OCI-LY7 (cell line): ENCODE measurements at regions not wholly inside any gene's neighbourhood (a gene's known extent, or its start where the extent isn't known, plus 50 kb on each side); places are given as distances from the start of the nearest gene placed in this dataset.

ENCODE experiments used
- BruUV-seq: library from RNA; stranded (reverse); fragments of 400-500 nt; replicated peaks from 2 replicates; lab custom pipeline; 2021; lab: Mats Ljungman, UMichigan
- CTCF ChIA-PET: fragments of 300-600 bp; sonication (Branson Sonifier 250); formaldehyde crosslinking; loops from one replicate; lab custom pipeline; 2022; ENCODE audit warnings: antibody characterized with exemption; ENCODE audit not compliant: unreplicated experiment; lab: Charles Lee
- POLR2A ChIA-PET: fragments of 300-600 bp; sonication (Branson Sonifier 250); formaldehyde crosslinking; loops from one replicate; lab custom pipeline; 2022; ENCODE audit warnings: antibody characterized with exemption; lab: Charles Lee
- DNase-seq: peaks from one replicate; pipeline ENCODE4 v3.0.0-alpha.2; 2015; ENCODE audit warnings: low spot score
- H2AFZ ChIP-seq: fragments of 200-600 bp; sonication (generic), shearing (Covaris generic); 2 replicates; pipeline ENCODE4 v1.6.1; 2014; ENCODE audit warnings: mild to moderate bottlenecking, antibody characterized with exemption, low read length, moderate library complexity
- H3K27ac ChIP-seq: fragments of 200-600 bp; sonication (generic); 2 replicates; pipeline ENCODE4 v1.5.1; 2014; ENCODE audit warnings: mixed run types, low read depth, mild to moderate bottlenecking, moderate library complexity, low read length, inconsistent platforms; ENCODE audit not compliant: poor library complexity, severe bottlenecking
- H3K36me3 ChIP-seq: fragments of 200-600 bp; sonication (generic); 2 replicates; pipeline ENCODE4 v1.6.1; 2014; ENCODE audit warnings: mild to moderate bottlenecking, antibody characterized with exemption, low read length, moderate library complexity, mixed read lengths; ENCODE audit not compliant: insufficient read depth
- H3K4me1 ChIP-seq: fragments of 200-600 bp; sonication (generic); 2 replicates; pipeline ENCODE4 v1.5.1; 2014; ENCODE audit warnings: mild to moderate bottlenecking, low read length; ENCODE audit not compliant: insufficient read depth, poor library complexity, severe bottlenecking
- H3K4me2 ChIP-seq: fragments of 200-600 bp; sonication (generic); 2 replicates; pipeline ENCODE4 v1.6.1; 2014; ENCODE audit warnings: mild to moderate bottlenecking, low read length
- H3K4me3 ChIP-seq: fragments of 200-600 bp; sonication (generic); 2 replicates; pipeline ENCODE4 v1.5.1; 2014; ENCODE audit warnings: mild to moderate bottlenecking, low read depth, low read length; ENCODE audit not compliant: poor library complexity, severe bottlenecking
- H3K79me2 ChIP-seq: fragments of 200-600 bp; sonication (generic); 2 replicates; pipeline ENCODE4 v1.6.1; 2016; ENCODE audit warnings: low read depth, mild to moderate bottlenecking, low read length, moderate library complexity, mixed read lengths; ENCODE audit not compliant: insufficient read depth
- H3K9me2 ChIP-seq: fragments of 200-600 bp; sonication (generic); 2 replicates; pipeline ENCODE4 v1.6.1; 2016; ENCODE audit warnings: mild to moderate bottlenecking, low read length, mixed read lengths; ENCODE audit not compliant: insufficient read depth
- H3K9me3 ChIP-seq: fragments of 200-600 bp; sonication (generic); 2 replicates; pipeline ENCODE4 v1.6.1; 2014; ENCODE audit warnings: mild to moderate bottlenecking, mixed run types, low read length, mixed read lengths
- H4K20me1 ChIP-seq: fragments of 200-600 bp; sonication (generic); 2 replicates; pipeline ENCODE4 v1.6.1; 2014; ENCODE audit warnings: mild to moderate bottlenecking, antibody characterized with exemption, low read length, moderate library complexity, mixed read lengths; ENCODE audit not compliant: insufficient read depth
- CTCF ChIP-seq: fragments of 200-600 bp; sonication (generic); conservative IDR thresholded peaks from 2 replicates; pipeline ENCODE4 v1.5.1; 2014; ENCODE audit warnings: mild to moderate bottlenecking, antibody characterized with exemption, low read length, moderate library complexity, mixed read lengths
- EZH2phosphoT487 ChIP-seq: fragments of 200-600 bp; sonication (generic); IDR thresholded peaks from 2 replicates; pipeline ENCODE4 v1.6.1; 2018; ENCODE audit warnings: low read depth, borderline replicate concordance, mild to moderate bottlenecking, mixed run types, antibody characterized with exemption, low read length, moderate library complexity, mixed read lengths
- intact Hi-C: fragments of 100-400 bp; cut with micrococcal nuclease; formaldehyde crosslinking; loops from one replicate; pipeline ENCODE4 v1.10.0; 2022; ENCODE audit not compliant: unreplicated experiment

GRCh38 chr17:33509331-33509730, 216.2 kb upstream of the ASIC2 start:
- Histone ChIP-seq H3K36me3 (no peaks in the 10 kb centered on the region), H3K27ac (no peak overlapping the region), H3K4me1 (no peaks in the 10 kb centered on the region), H3K9me3 (no peaks in the 10 kb centered on the region), H3K9me2 (no peaks in the 10 kb centered on the region), H4K20me1 (no peaks in the 10 kb centered on the region), H3K79me2 (no peaks in the 10 kb centered on the region), H3K4me3 (no peak overlapping the region), H3K4me2 (no peak overlapping the region), H2AFZ (no peak overlapping the region)
- no TSS peak for BruUV-seq
- POLR2A ChIA-PET, result no interaction called here
- intact Hi-C loops, result no loop called here
- DNase-seq, result no peak
- TF ChIP-seq CTCF, result no peak
- no peak for TF ChIP-seq EZH2phosphoT487
- CTCF ChIA-PET, result no interaction called here

GRCh38 chr17:33511670-33512069, 218.6 kb upstream of the ASIC2 start:
- no peaks in the 10 kb centered on the region for H3K9me2 ChIP-seq
- H3K27ac ChIP-seq, result no peak overlapping the region
- intact Hi-C loops, result no loop called here
- no peaks in the 10 kb centered on the region for H4K20me1 ChIP-seq
- ChIA-PET CTCF (no interaction called here), POLR2A (no interaction called here)
- BruUV-seq, result no TSS peak
- no peaks in the 10 kb centered on the region for H3K9me3 ChIP-seq
- DNase-seq, result no peak
- TF ChIP-seq CTCF, result no peak
- TF ChIP-seq EZH2phosphoT487, result no peak
- H2AFZ ChIP-seq, result no peak overlapping the region
- no peak overlapping the region for H3K4me2 ChIP-seq
- H3K79me2 ChIP-seq, result no peaks in the 10 kb centered on the region
- H3K36me3 ChIP-seq, result no peaks in the 10 kb centered on the region
- H3K4me3 ChIP-seq, result no peak overlapping the region
- no peaks in the 10 kb centered on the region for H3K4me1 ChIP-seq

- POLR2A ChIA-PET, result no interaction called here
- CTCF ChIA-PET, result no interaction called here
Observed at GRCh38 chr17:33512113-33512512, 219.0 kb upstream of the ASIC2 start.

More at GRCh38 chr17:33512113-33512512, 219.0 kb upstream of the ASIC2 start:
- no peak overlapping the region for H2AFZ ChIP-seq
- BruUV-seq, result no TSS peak
- no peak for DNase-seq
- H3K4me3 ChIP-seq, result no peak overlapping the region
- H3K4me1 ChIP-seq, result no peaks in the 10 kb centered on the region
- no peaks in the 10 kb centered on the region for H3K9me3 ChIP-seq
- H3K27ac ChIP-seq, result no peak overlapping the region
- no peaks in the 10 kb centered on the region for H4K20me1 ChIP-seq
- no peaks in the 10 kb centered on the region for H3K79me2 ChIP-seq
- TF ChIP-seq EZH2phosphoT487 (no peak), CTCF (no peak)
- intact Hi-C loops, result no loop called here
- no peak overlapping the region for H3K4me2 ChIP-seq
- H3K9me2 ChIP-seq, result no peaks in the 10 kb centered on the region
- H3K36me3 ChIP-seq, result no peaks in the 10 kb centered on the region
